Left renal pelvis (tissue), 4 donors: ENCODE measurements at regions not wholly inside any gene's neighbourhood (a gene's known extent, or its start where the extent isn't known, plus 50 kb on each side); places are given as distances from the start of the nearest gene placed in this dataset.

Experiments
- DNase-seq, 4 donors: peaks; one replicate each; pipeline ENCODE4 v3.0.0-alpha.2; 2013; ENCODE audit warnings: low read depth in 4 of 4, low spot score in 3 of 4

GRCh38 chr3:82329300-82329699 lies 567.9 kb upstream of the GBE1 start:
- no peak for DNase-seq

- DNase-seq, result no peak
Measured at GRCh38 chr3:82311901-82312300, 550.5 kb upstream of the GBE1 start.

- no peak for DNase-seq
Measured at GRCh38 chr3:82308755-82309154, 547.3 kb upstream of the GBE1 start.

GRCh38 chr3:82306189-82306588 lies 544.7 kb upstream of the GBE1 start:
- DNase-seq, result no peak

- DNase-seq, result no peak
Measured at GRCh38 chr3:82294609-82295008, 533.2 kb upstream of the GBE1 start.

- DNase-seq, result no peak
Measured at GRCh38 chr3:82293867-82294266, 532.4 kb upstream of the GBE1 start.

- DNase-seq, result no peak
Measured at GRCh38 chr3:82293435-82293834, 532.0 kb upstream of the GBE1 start.

- no peak for DNase-seq
Measured at GRCh38 chr3:82287562-82287961, 526.1 kb upstream of the GBE1 start.

- no peak for DNase-seq
Measured at GRCh38 chr3:82281205-82281604, 519.8 kb upstream of the GBE1 start.

- no peak for DNase-seq
Measured at GRCh38 chr3:82276992-82277391, 515.5 kb upstream of the GBE1 start.

GRCh38 chr3:82274897-82275296 lies 513.5 kb upstream of the GBE1 start:
- no peak for DNase-seq

- no peak for DNase-seq
Measured at GRCh38 chr3:82265747-82266146, 504.3 kb upstream of the GBE1 start.

- DNase-seq, result no peak
Measured at GRCh38 chr3:82262193-82262592, 500.7 kb upstream of the GBE1 start.

GRCh38 chr3:82261637-82262036 lies 500.2 kb upstream of the GBE1 start:
- DNase-seq, result no peak

- DNase-seq, result no peak
Measured at GRCh38 chr3:82261013-82261412, 499.6 kb upstream of the GBE1 start.

- no peak for DNase-seq
Measured at GRCh38 chr3:82259994-82260393, 498.5 kb upstream of the GBE1 start.

GRCh38 chr3:82240322-82240721 lies 478.9 kb upstream of the GBE1 start:
- no peak for DNase-seq

- no peak for DNase-seq
Measured at GRCh38 chr3:82236257-82236656, 474.8 kb upstream of the GBE1 start.

- DNase-seq, result no peak
Measured at GRCh38 chr3:82229397-82229796, 468.0 kb upstream of the GBE1 start.

GRCh38 chr3:82224661-82225060 lies 463.2 kb upstream of the GBE1 start:
- no peak for DNase-seq

GRCh38 chr3:82222401-82222800 lies 461.0 kb upstream of the GBE1 start:
- DNase-seq, result no peak

- no peak for DNase-seq
Measured at GRCh38 chr3:82217571-82217970, 456.1 kb upstream of the GBE1 start.

GRCh38 chr3:82208002-82208710 lies 446.7 kb upstream of the GBE1 start:
- DNase-seq, result no peak
